SK-N-SH treated with all-trans-retinoic acid at 6 μM for 48 hours (cell line): ENCODE measurements at regions not wholly inside any gene's neighbourhood (a gene's known extent, or its start where the extent isn't known, plus 50 kb on each side); places are given as distances from the start of the nearest gene placed in this dataset.

ENCODE experiments used
- ATAC-seq: fragments of 200-7000 bp; cut with Tn5 transposase; 3 replicates; pipeline ENCODE4 v1.9.1; 2020; ENCODE audit warnings: mild to moderate bottlenecking, moderate library complexity
- CREB5 ChIP-seq: fragments of 250-450 bp; sonication (Bioruptor Pico); IDR thresholded peaks from 2 replicates; pipeline ENCODE4 v1.5.1; 2020; ENCODE audit warnings: low read depth, mild to moderate bottlenecking, moderate library complexity
- CSDC2 ChIP-seq: fragments of 250-450 bp; sonication (Bioruptor Pico); IDR thresholded peaks from 2 replicates; pipeline ENCODE4 v1.5.0; 2020; ENCODE audit warnings: mild to moderate bottlenecking, moderate library complexity
- ESRRG ChIP-seq: fragments of 250-450 bp; sonication (Bioruptor Pico); IDR thresholded peaks from 2 replicates; pipeline ENCODE4 v1.6.1; 2021; ENCODE audit warnings: mild to moderate bottlenecking
- OSR1 ChIP-seq: fragments of 250-450 bp; sonication (Bioruptor Pico); IDR thresholded peaks from 2 replicates; pipeline ENCODE4 v1.8.0; 2022; ENCODE audit warnings: moderate library complexity, mild to moderate bottlenecking, inconsistent platforms
- PPARA ChIP-seq: fragments of 250-450 bp; sonication (Bioruptor Pico); IDR thresholded peaks from 2 replicates; pipeline ENCODE4 v1.5.0; 2020; ENCODE audit warnings: mild to moderate bottlenecking, borderline replicate concordance
- RARB ChIP-seq: fragments of 250-450 bp; sonication (Bioruptor Pico); IDR thresholded peaks from 2 replicates; pipeline ENCODE4 v1.8.0; 2021; ENCODE audit warnings: mild to moderate bottlenecking, moderate library complexity
- SNAI2 ChIP-seq: fragments of 250-450 bp; sonication (Bioruptor Pico); IDR thresholded peaks from 2 replicates; pipeline ENCODE4 v1.5.0; 2020; ENCODE audit warnings: mild to moderate bottlenecking, moderate library complexity
- TSHZ2 ChIP-seq: fragments of 250-450 bp; sonication (Bioruptor Pico); IDR thresholded peaks from 2 replicates; pipeline ENCODE4 v1.5.0; 2020; ENCODE audit warnings: mild to moderate bottlenecking, moderate library complexity
- ZC3H10 ChIP-seq: fragments of 250-450 bp; sonication (Bioruptor Pico); IDR thresholded peaks from 2 replicates; pipeline ENCODE4 v1.5.1; 2021; ENCODE audit warnings: mild to moderate bottlenecking, moderate library complexity
- ZFP30 ChIP-seq: fragments of 450-650 bp; formaldehyde crosslinking; IDR thresholded peaks from 2 replicates; pipeline ENCODE4 v1.5.0; 2022; ENCODE audit warnings: mild to moderate bottlenecking, moderate library complexity
- ZNF8 ChIP-seq: fragments of 450-650 bp; formaldehyde crosslinking; IDR thresholded peaks from 2 replicates; pipeline ENCODE4 v1.5.0; 2020; ENCODE audit warnings: mild to moderate bottlenecking, moderate library complexity

- no peak for TF ChIP-seq ZC3H10
- no peak for TF ChIP-seq SNAI2
- no peak for TF ChIP-seq CREB5 (CRISPR knock-in tag)
- TF ChIP-seq RARB (CRISPR knock-in tag) = no peak
- no peak for TF ChIP-seq CSDC2 (CRISPR knock-in tag)
- TF ChIP-seq TSHZ2 (CRISPR knock-in tag) = no peak
- no peak for TF ChIP-seq ZFP30
- TF ChIP-seq, all 23 proteins: peak for 0
- no peak for ATAC-seq
Observed at GRCh38 chr1:175794586-175794985, 51.2 kb upstream of the TNR start.

GRCh38 chr1:175793617-175794016 is 50.2 kb upstream of the TNR start:
- no peak for ATAC-seq
- TF ChIP-seq PPARA = no peak
- TF ChIP-seq ESRRG (CRISPR knock-in tag) = no peak
- TF ChIP-seq ZNF8 (CRISPR knock-in tag) = no peak
- no peak for TF ChIP-seq OSR1 (CRISPR knock-in tag)
- no peak for TF ChIP-seq CSDC2 (CRISPR knock-in tag)
- TF ChIP-seq, all 23 proteins: peak for 0
